Retina (tissue), 1 donor: ENCODE measurements at regions not wholly inside any gene's neighbourhood (a gene's known extent, or its start where the extent isn't known, plus 50 kb on each side); places are given as distances from the start of the nearest gene placed in this dataset.
"Not testable (repeated sequence)": the region's sequence is repeated elsewhere in the genome, so short reads cannot be mapped to it uniquely, and the experiment has no call there.

Experiments
- DNase-seq: peaks from one replicate; pipeline ENCODE4 v3.0.0-alpha.2; 2016

DNA sequence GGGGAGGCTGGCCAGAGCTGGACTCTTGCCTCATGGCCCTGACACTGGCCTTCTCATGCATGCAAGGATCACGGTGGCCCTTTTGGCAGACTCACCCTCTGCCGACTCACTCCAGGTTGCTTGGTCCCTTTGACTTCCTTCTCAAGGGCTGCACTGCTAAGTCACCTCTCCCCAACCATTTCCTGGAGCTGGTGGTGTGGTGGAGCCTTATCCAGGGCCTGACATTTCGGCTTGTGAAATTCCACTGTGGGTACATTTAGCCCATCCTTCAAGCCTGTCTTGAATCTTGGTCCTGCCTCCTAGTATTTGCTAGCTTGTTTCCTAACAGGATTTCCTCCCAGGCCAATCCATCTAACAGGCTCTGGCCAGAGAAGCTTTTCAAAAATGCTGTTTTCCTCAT, 52.6 kb upstream of the JUN start:
- no peak for DNase-seq

DNA sequence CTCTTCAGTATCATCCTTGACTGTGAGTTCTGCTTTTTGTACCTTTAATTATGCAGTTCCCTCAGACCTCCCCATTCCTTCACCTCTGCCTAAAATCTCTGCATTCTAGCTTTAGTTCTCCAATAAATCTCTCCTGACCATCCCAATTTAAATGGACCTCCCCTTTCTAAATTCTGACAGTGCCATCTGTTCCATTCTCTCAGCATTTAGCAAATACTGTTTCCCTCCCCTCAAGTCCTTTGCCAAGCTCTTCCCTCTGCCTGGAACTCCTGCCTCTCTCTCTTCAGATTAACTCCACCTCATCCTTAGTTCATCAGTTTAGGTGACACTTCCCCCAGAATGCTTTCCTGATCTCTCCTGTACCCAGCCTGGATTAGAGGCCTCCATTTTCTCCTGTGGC, 54.0 kb upstream of the JUN start:
- no peak for DNase-seq

DNA sequence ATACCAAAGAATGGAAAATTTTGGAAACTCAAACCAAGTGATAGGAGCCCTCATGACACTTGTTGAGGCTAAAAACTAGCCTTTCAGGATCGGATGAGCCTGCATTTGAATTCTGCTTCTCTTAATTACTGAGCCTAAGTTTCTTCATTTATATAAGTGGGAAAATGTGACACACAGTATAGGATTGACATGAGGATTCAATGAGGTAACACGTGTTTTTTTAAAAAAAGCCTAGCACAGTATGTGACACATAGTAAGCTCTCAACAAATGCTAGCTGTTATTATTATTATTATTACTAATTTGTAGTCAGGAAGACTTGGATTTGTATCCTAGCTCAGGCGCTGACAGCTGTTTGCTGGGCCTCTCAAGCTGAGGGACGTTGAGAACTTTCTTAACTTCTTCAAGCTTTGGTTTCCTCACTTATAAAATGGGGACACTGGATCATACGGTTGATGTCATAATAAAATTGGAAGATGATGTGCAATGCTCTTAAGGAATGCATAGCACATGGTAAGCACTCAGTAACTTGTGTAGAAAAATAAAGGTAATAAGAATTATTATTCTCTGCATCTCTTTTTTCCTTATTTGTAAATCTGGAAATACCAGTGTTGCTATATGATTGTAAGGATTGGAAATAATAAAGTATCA, 55.4 kb upstream of the JUN start:
- DNase-seq: no peak

DNA sequence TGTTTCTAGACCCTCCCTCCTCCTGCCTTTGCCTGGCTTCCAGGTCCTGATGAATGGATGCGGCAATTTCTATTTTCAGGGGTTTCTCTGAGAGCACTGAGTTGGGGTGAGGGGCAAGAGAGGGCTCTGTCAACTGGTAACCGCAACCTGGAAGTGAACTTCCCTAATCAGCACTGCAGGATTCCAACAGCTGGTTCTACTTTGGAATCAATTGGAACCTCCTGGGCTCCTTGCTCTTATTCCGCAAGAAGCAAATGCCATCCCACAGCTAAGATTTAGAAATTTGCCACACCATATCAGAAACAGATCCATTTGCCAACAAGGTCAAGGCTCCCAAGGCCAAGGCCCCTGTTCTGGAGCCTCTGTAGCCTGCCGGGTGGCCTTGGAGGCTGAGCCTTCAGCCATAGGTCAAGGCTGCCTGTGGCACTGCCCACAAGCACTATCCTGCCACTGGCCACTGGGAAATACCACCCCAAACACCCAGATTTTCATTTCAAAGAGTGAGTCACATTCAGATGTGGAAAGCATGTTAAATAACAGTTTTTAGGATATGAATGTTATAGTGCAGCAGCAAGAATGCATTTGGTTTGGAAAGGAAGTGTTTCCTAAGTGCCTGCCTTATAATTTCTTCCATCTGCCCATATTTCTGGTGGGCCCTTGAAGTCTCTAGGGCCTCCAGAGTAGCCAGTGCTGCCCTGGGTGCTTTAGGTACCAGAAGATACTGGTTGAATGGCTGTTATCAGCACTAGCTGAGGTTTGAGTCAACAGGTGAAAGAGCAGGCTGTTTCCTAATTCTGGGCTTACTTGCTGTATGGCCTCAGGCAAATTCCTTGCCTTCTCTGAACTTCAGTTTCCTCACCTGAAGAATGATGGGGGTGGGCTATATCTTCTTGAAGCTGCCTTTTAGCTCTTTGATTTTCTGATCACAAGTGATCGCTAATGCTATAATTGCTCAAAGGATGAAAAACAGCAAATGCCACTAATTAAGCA, 56.3 kb upstream of the JUN start:
- no peak for DNase-seq

DNA sequence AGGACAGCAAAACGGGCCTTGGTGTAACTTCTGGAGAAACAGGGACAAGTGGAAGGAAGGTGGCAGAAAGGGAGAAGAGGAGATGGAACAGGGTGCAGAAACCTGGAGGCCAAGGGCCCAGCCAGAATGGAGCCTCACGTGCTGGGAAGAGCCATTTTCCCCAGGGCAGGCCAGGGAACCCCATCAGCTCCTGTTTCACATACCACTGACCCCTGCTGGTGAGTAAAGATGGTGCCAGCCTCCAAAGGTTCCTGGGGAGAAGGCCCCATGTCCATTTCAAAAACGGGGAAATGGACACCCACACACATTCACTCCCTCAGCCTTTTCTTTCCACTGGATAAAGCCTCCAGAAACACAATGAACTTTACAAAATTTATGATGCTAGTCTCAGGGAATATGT, 57.6 kb upstream of the JUN start:
- no peak for DNase-seq

DNA sequence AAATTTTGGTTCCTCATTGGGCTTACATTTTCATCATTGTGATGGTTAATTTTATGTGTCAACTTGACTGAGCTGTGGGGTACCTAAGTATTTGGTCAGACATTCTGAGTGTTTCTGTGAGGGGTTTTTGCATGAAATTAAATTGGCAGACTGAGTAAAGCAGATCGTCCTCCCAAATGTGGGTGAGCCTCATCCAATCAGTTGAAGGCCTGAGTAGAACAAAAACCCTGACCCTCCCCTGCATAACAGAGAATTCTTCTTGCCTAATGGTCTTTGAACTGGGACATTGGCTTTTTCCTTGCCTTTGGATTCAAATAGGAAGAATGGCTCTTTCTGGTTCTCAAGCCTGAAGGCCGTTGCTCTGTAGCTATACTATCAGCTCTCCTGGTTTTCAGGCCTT, 59.1 kb upstream of the JUN start:
- no peak for DNase-seq

DNA sequence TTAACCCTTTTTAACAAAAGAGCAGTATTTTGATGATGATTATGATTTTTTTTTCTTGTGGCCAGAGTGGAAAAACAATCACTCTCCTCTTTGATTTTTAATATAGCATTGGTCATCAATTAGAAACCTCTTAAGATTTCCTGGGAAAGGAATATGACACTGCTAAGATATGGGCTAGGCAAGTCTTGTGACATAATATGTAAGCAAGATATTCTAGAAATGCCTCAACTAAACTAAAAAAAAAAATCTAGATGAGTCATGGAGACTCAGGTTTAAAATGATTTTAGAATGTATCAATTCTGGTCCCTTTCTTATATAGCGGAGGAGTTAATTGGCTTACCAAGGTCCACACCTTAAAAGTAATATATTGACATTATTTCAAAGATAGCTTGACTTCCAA, 60.3 kb upstream of the JUN start:
- DNase-seq: no peak

DNA sequence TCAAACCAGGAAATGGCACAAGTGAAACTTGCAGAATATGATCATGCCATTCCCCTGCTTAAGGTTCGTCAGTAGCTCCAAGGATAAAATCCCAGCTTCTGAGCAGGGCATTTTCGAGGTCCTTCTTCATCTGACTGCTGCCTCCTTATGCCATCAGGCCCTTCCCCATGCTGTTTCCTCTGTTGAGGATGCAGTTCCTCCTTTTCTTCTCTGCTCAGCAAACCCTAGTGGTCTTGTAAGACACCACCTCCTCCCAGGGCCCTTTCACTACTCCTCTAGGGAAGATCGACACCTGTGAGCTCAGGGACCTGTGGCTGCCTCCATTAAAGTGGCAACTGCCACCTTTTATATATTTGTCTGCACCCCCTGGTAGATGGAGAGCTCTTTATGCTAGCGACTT, 62.1 kb upstream of the JUN start:
- no peak for DNase-seq

DNA sequence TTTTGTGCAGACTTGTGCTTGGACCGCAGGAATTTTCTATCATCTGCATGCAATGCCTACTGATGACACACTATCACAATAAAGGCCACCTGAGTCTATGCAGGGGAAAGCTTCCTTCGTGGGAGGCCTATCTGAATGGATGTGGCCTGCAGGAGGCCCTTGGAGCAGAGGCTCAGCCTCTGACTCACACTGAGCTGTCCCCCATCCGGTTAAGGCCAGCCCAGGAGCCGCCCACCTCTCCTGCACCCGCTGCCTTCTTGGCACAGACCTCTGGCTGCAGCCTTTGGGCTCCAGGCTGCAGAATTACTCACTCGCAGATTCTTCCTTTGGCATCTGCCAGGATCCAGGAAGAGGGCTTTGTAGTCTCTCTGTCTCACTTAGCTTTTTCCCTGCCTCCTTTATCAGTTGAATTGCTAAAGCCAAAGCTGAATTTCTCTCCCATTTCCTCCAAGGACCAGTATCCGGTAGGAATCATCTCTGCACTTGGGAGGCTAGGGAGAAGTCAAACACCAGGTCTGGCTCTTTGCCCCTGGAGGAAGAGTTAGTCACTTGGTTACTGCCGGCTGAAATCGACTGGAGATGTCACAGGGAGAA, 65.1 kb upstream of the JUN start:
- DNase-seq: no peak

DNA sequence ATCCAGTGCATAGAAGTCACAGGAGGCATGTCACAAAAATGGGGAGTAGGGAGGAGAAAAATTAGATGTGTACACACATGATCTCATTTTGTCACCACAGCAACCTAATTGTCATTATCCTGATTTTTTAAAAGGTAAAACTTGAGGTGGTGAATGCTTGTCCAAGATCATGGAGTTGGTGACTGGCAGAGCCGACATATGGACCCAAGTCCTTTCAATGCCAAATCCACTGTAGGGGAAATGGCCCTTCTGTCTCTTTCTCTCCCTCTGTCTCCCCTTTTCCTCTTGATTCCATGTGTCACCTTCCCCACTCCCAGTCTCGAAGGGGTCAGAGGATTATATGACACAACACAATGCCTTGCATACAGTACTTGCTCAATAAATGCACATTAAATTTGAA, 65.7 kb upstream of the JUN start:
- no peak for DNase-seq

DNA sequence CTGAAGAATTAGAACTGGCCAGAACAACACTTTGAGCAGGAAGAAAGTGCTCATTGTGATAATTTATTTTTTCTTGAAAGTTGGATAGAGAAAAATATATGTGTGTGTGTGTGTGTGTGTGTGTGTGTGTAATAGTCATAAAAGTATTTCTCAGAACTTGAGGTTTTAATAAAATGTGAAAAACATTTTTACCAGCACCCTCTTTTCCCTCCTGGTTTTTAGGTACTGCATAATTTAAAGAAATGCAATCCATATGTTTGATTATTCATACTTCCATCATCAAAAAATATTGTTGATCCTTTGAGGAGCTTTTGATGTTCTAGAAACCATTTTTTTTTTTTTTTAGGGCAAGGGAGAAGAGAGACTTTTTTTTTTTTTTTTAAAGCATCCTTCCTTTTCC, 66.8 kb upstream of the JUN start:
- no peak for DNase-seq

DNA sequence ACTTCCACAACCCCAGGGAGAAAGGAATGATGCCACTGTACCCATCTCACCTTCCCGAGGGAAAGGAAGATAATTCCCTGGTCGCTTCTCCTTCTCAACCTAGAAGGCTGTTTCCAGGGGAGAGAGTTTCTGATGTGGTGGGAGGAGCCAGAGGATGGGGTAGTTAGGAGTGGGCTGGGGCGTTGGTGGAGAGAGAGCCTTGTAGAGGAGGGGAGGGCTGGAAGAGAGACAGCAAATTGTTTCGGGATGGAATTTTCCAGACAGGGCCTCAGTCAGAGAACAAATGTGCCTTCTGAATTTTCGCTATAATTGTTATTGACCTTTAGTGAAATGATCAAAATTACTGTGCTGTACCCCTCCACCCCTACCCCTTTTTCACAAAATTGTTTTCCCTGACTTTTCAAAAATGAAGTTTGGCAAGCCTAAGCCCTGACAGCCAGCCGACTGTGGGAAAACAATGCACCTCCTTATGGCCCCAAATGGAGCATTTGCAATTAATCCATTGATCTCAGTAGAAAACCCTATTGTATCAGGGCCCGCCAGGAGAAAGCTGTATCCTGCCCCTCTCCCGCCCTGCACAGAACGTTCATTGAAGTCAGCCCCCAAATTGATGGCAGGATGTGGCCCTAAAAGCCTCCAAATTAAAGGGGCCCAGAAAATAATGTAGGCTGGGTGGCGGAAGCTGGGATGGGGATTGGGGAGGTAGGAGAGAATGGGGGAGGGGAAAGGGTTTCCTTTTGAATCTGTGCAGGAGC, 69.1 kb upstream of the JUN start:
- no peak for DNase-seq

DNA sequence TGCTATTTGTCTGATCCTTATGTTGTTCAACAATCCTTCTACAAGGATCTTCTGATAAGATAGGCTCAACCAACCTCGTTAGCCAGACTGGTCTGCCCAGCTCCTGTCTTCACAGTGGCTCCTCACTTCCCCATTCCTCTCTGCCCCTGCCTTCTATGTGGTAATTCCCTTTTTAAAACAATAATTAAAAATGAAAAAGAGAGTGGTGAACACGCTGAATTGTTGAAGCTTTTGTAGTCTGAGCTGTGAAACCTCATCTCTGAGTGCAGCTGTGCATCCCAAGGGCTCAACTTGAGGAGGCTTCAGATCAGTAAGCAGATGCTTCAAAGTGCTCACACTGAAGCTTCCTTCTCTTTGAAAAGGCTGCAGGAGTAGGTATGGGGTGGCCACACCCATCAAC, 70.7 kb upstream of the JUN start:
- no peak for DNase-seq

DNA sequence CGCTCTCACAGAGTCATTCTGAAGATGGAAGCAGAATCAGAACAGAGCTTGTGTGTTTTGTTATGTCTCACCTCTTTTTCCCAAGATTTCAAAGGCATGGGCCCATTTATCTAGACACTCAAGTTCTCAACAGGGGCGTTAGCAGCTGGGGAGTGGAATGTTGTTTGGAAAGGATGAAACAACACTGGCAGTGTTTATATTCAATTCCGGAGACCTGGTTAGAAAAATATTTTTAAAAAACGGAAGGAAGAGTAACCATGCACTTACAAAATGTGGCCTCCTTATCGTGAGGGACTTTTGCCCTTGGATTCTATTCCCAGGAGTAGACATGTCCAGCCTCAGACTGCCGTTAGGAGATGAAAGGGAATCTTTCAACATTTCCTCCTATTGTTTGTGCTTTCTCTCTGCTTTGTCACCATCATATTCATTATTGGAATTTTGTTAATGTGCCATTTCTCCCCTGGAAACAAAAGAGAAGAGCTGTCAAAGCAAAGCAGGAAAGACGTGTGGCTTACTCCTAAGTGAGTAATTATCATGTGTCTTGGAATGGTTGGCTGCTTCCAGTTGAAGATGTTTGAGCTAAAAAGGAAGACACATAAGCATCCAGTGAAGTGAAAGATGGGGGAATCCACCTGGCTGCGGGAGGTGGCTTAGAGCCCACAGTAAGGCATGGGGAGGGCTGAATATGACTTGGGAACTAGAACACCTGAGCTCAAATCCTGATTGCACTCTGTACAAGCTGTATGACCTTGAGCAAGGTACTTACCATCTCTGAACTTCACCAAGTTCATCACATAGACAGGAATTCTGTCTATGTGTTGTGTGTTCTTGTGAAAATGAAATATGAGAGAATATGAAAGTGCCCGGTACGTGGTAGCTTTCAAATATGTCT, 71.7 kb upstream of the JUN start:
- no peak for DNase-seq

DNA sequence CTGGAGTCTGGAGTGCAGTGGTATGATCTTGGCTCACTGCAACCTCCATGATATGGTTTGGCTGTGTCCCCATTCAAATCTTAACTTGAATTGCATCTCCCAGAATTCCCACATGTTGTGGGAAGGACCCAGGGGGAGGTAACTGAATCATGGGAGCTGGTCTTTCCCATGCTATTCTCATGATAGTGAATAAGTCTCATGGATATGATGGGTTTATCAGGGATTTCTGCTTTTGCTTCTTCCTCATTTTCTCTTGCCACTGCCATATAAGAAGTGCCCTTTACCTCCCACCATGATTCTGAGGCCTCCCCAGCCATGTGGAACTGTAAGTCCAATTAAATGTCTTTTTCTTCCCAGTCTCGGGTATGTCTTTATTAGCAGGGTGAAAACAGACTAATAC, 72.4 kb upstream of the JUN start:
- not testable (repeated sequence) for DNase-seq

DNA sequence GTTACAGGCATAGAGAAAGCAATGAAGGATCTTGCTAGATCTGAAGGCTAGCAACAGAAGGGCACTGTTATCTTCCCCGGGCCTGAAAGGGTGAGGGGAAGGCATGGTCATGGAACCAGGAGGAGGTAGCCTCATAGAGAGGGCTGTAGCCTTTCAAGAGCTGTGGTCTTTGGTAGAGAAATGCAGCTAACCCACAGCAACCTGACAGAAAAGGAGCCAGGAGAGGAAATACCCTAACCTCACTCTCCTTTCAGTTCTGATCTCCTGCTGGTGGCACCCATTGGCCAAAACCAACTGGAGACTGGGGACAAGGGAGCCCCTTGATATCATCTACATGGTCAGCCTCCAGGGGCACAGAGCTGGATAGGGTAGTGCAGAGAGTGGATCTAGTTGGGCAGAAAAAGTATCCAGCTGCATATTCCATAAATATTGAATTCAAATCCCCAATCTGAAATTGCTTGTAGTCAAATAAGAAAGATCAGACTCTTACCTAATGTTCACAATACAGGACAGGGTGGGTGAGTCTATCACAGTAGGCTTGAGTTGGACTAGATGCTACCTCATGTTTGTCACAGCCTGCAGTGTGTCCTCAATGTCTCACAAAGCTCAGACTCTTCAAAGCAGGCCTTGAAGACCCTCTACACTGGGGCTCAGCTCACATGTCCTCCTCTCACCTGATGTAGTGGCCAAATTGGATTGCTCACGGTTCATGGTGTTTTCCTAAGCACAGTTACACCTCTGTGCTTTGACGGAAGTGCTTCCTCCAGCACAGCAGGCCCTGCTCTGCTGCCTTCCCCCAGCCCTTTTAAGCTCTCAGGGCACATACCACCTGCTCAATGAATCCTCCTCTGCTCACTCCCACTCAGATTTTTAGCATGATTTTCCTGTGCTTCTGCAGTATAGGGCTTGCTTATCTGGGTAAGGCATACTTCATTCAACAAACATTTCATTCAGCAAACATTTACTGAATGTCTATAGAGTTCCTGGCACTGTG, 74.1 kb upstream of the JUN start:
- DNase-seq: no peak

DNA sequence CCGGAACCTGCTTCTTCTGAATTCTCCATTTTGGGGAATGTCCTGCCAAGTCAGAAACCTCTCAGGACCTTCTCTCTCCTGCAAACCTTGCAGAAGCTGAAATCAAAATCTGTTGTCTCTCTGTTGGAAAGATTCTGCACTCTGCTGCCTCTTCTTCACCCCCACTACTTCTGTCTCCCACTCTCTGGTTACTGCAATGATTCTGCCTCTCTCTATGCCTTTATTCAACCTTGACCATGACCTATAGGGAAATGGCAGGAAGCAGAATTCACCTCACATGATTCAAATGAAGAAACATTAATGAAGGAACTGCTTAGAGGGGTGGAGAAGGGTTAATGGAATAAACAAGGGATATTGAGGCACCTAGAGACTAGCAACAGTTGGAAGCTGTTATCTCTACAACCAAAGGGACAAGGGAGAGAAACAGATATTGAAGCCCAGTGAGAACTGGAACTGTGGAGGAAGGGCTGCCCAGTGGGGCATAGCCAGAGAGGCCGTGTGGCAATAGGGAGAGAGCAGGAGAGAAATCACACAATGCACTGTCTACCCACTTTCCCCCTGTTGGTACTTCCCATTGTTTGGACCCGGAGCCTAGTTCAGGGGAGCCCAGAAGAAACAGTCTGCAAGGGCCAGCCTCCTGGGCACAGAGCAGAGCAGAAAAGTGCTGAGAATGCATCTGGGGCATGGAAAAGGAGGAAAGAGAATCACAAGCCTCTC, 76.1 kb upstream of the JUN start:
- DNase-seq: no peak

DNA sequence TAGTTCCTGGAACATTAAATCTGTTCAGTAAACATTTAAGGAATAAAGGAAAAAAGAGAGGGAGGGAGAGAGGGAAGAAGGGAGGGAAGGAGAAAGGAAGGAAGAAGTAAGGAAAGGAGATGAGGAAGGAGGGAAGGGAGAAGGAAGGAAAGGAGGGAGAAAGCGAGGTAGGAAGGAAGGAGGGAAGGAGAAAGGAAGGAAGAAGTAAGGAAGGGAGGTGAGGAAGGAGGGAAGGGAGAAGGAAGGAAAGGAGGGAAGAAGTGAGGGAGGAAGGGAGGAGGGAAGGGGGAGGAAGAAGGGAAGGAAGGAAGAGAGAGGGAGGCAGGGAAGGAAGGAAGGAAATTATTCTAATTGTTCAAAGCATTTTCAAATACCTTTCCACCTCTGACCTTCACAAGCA, 77.2 kb upstream of the JUN start:
- DNase-seq: no peak

DNA sequence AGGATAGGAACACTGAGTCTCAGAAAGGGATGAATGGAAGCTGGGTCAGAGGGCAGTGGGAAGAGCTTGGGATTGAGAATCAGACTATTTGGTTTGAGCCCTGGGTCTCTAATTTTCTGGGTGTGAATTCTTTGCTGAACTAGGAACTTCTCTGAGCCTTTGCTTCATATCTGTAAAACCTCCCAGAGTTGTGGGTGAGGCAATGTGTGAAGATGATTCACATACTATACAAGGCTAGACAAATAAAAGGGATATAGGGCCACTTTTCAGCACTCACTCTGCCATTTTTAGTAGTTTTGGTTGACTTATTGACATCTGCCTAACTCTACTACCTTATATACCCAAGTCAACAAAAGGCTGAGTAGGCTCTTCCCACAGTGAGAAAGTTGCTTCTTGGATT, 77.7 kb upstream of the JUN start:
- DNase-seq: no peak

DNA sequence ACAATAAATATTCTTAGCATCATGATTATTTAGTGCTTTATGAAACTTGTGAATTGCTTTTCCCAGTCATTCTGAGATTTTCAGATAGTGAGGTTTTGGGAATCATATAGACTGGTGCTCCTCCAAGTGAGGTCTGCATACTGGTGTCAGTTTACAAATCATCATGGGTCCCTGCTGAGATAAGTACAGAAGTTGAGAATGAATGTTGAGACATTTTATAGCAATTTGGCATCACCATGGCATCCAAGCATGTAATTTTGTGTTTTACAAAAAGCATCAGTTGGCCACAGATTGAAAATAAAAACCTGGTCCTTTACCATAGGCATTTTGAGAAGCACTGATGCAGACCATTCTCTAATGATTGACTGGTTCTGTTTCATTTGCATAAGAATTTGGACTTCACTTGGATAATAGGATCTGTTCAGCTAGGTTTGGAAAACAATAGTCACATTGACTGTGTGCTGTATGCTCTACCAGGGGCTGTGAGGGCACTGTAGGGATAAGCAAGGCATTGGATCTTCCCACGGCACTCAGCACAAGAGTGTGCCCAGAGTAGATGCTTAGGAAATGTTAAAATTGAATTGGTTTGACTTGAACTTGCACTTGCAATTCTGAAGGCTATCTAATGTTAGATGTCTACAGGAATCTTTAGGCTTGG, 79.0 kb upstream of the JUN start:
- no peak for DNase-seq
